GM18870 (cell line): ENCODE measurements at regions not wholly inside any gene's neighbourhood (a gene's known extent, or its start where the extent isn't known, plus 50 kb on each side); places are given as distances from the start of the nearest gene placed in this dataset.

Experiments
- ATAC-seq: cut with Tn5 transposase; IDR thresholded peaks from one replicate; pipeline ENCODE4 v1.9.1; 2021; ENCODE audit warnings: moderate library complexity; ENCODE audit not compliant: unreplicated experiment

GRCh38 chr14:28496364-28496763, 270.2 kb upstream of the FOXG1 start:
- no peak for ATAC-seq

GRCh38 chr14:28502517-28502916, 264.1 kb upstream of the FOXG1 start:
- no peak for ATAC-seq

- no peak for ATAC-seq
These were observed 251.0 kb upstream of the FOXG1 start for GRCh38 chr14:28515571-28515970.

- no peak for ATAC-seq
These were observed 229.7 kb upstream of the FOXG1 start for GRCh38 chr14:28536889-28537288.

- ATAC-seq, result no peak
These were observed 224.5 kb upstream of the FOXG1 start for GRCh38 chr14:28542040-28542439.

- no peak for ATAC-seq
These were observed 201.2 kb upstream of the FOXG1 start for GRCh38 chr14:28565345-28565744.

- ATAC-seq, result no peak
These were observed 196.2 kb upstream of the FOXG1 start for GRCh38 chr14:28570391-28570790.

- ATAC-seq, result no peak
These were observed 195.0 kb upstream of the FOXG1 start for GRCh38 chr14:28571636-28572035.

GRCh38 chr14:28576523-28576922, 190.1 kb upstream of the FOXG1 start:
- no peak for ATAC-seq

- no peak for ATAC-seq
These were observed 189.4 kb upstream of the FOXG1 start for GRCh38 chr14:28577187-28577586.

GRCh38 chr14:28577711-28578131, 188.9 kb upstream of the FOXG1 start:
- no peak for ATAC-seq

GRCh38 chr14:28584951-28585350, 181.6 kb upstream of the FOXG1 start:
- no peak for ATAC-seq

- ATAC-seq, result no peak
These were observed 176.8 kb upstream of the FOXG1 start for GRCh38 chr14:28589792-28590191.

- no peak for ATAC-seq
These were observed 170.2 kb upstream of the FOXG1 start for GRCh38 chr14:28596391-28596790.

- no peak for ATAC-seq
These were observed 167.4 kb upstream of the FOXG1 start for GRCh38 chr14:28599191-28599590.

GRCh38 chr14:28599605-28600004, 167.0 kb upstream of the FOXG1 start:
- no peak for ATAC-seq

GRCh38 chr14:28603606-28604005, 163.0 kb upstream of the FOXG1 start:
- no peak for ATAC-seq

GRCh38 chr14:28607661-28608060, 158.9 kb upstream of the FOXG1 start:
- no peak for ATAC-seq

- no peak for ATAC-seq
These were observed 158.1 kb upstream of the FOXG1 start for GRCh38 chr14:28608443-28608842.

- no peak for ATAC-seq
These were observed 157.4 kb upstream of the FOXG1 start for GRCh38 chr14:28608851-28609828.

- ATAC-seq, result no peak
These were observed 154.2 kb upstream of the FOXG1 start for GRCh38 chr14:28612414-28612813.

GRCh38 chr14:28613532-28613931, 153.1 kb upstream of the FOXG1 start:
- ATAC-seq, result no peak

GRCh38 chr14:28626780-28627179, 139.8 kb upstream of the FOXG1 start:
- no peak for ATAC-seq
